IMR-90 (cell line): ENCODE measurements at regions not wholly inside any gene's neighbourhood (a gene's known extent, or its start where the extent isn't known, plus 50 kb on each side); places are given as distances from the start of the nearest gene placed in this dataset.

ENCODE experiments used
- ATAC-seq: fragments of 200-7000 bp; cut with Tn5 transposase; 2 replicates; pipeline ENCODE4 v1.9.1; 2020; ENCODE audit warnings: low read depth, mild to moderate bottlenecking, moderate library complexity
- BruUV-seq: library from RNA; stranded (reverse); fragments of 400-500 nt; replicated peaks from 2 replicates; lab custom pipeline; 2021; lab: Mats Ljungman, UMichigan
- CTCF ChIA-PET: fragments of 300-600 bp; formaldehyde crosslinking; extraction: SDS; loops from one replicate; lab custom pipeline; 2021; ENCODE audit warnings: antibody characterized with exemption; lab: Yijun Ruan, JAX
- POLR2A ChIA-PET: fragments of 300-600 bp; sonication (Branson Sonifier 250); formaldehyde crosslinking; loops from one replicate; lab custom pipeline; 2022; ENCODE audit warnings: antibody characterized with exemption; ENCODE audit not compliant: unreplicated experiment; lab: Charles Lee
- DNase-seq: peaks from one replicate; pipeline ENCODE4 v3.0.0; 2013
- H2AFZ ChIP-seq: replicated peaks from 2 replicates; pipeline ENCODE3; 2013; ENCODE audit warnings: low read length, mild to moderate bottlenecking; ENCODE audit not compliant: poor library complexity
- H2AK5ac ChIP-seq: 2 replicates; pipeline ENCODE4 v1.6.1; 2013; ENCODE audit warnings: low read depth, low read length, inconsistent platforms
- H2AK9ac ChIP-seq: replicated peaks from 2 replicates; pipeline ENCODE3; 2013; ENCODE audit warnings: mild to moderate bottlenecking, low read depth, low read length, moderate library complexity; ENCODE audit not compliant: poor library complexity
- H2BK120ac ChIP-seq: 2 replicates; pipeline ENCODE4 v1.6.1; 2013; ENCODE audit warnings: low read depth, low read length, inconsistent platforms
- H2BK15ac ChIP-seq: 3 replicates; pipeline ENCODE4 v1.6.1; 2013; ENCODE audit warnings: low read depth, low read length, inconsistent platforms
- H2BK20ac ChIP-seq: 2 replicates; pipeline ENCODE4 v1.6.1; 2013; ENCODE audit warnings: low read depth, mild to moderate bottlenecking, inconsistent platforms, low read length, moderate library complexity
- H2BK5ac ChIP-seq: 2 replicates; pipeline ENCODE4 v1.6.1; 2013; ENCODE audit warnings: mild to moderate bottlenecking, low read depth, low read length, inconsistent platforms; ENCODE audit not compliant: poor library complexity, severe bottlenecking
- H3K14ac ChIP-seq: replicated peaks from 2 replicates; pipeline ENCODE4 v1.6.1; 2013; ENCODE audit warnings: low read depth, low read length, inconsistent platforms
- H3K18ac ChIP-seq: 2 replicates; pipeline ENCODE4 v1.6.1; 2013; ENCODE audit warnings: low read depth, low read length, control low read depth
- H3K23ac ChIP-seq: 2 replicates; pipeline ENCODE4 v1.6.1; 2013; ENCODE audit warnings: low read depth, low read length, inconsistent platforms
- H3K27ac ChIP-seq: 2 replicates; pipeline ENCODE4 v1.5.1; 2013; ENCODE audit warnings: mild to moderate bottlenecking, control low read depth, low read length; ENCODE audit not compliant: insufficient read depth
- H3K27me3 ChIP-seq: 2 replicates; pipeline ENCODE4 v1.6.1; 2013; ENCODE audit warnings: low read length; ENCODE audit not compliant: control insufficient read depth, insufficient read depth
- H3K36me3 ChIP-seq: 2 replicates; pipeline ENCODE4 v1.6.1; 2013; ENCODE audit warnings: low read length, mixed read lengths; ENCODE audit not compliant: control insufficient read depth, insufficient read depth
- H3K4ac ChIP-seq: 2 replicates; pipeline ENCODE4 v1.6.1; 2013; ENCODE audit warnings: low read depth, low read length, inconsistent platforms
- H3K4me1 ChIP-seq: 2 replicates; pipeline ENCODE4 v1.6.1; 2013; ENCODE audit warnings: low read length, mixed read lengths; ENCODE audit not compliant: control insufficient read depth, insufficient read depth
- H3K4me2 ChIP-seq: 2 replicates; pipeline ENCODE4 v1.6.1; 2013; ENCODE audit warnings: low read depth, mild to moderate bottlenecking, control low read depth, low read length, moderate library complexity
- H3K4me3 ChIP-seq: 2 replicates; pipeline ENCODE4 v1.5.1; 2013; ENCODE audit warnings: low read depth, mild to moderate bottlenecking, control low read depth, low read length, moderate library complexity; ENCODE audit not compliant: insufficient read depth
- H3K56ac ChIP-seq: 2 replicates; pipeline ENCODE4 v1.6.1; 2013; ENCODE audit warnings: low read length, inconsistent platforms; ENCODE audit not compliant: insufficient read depth; ENCODE audit errors: extremely low read depth
- H3K79me1 ChIP-seq, 2 experiments: 2 replicates each; pipeline ENCODE4 v1.6.1; 2013; ENCODE audit warnings: low read length in 2 of 2, inconsistent platforms in 1 of 2, low read depth in 1 of 2
- H3K9ac ChIP-seq: 2 replicates; pipeline ENCODE4 v1.6.1; 2013; ENCODE audit warnings: low read depth, low read length, control low read depth
- H3K9me1 ChIP-seq: 2 replicates; pipeline ENCODE4 v1.6.1; 2013; ENCODE audit warnings: low read length, inconsistent platforms; ENCODE audit not compliant: insufficient read depth
- H3K9me3 ChIP-seq: 2 replicates; pipeline ENCODE4 v1.6.1; 2013; ENCODE audit warnings: low read length; ENCODE audit not compliant: control insufficient read depth, insufficient read depth
- H4K20me1 ChIP-seq: 2 replicates; pipeline ENCODE4 v1.6.1; 2013; ENCODE audit warnings: low read length, inconsistent platforms; ENCODE audit not compliant: insufficient read depth
- H4K5ac ChIP-seq: 2 replicates; pipeline ENCODE4 v1.6.1; 2013; ENCODE audit warnings: mild to moderate bottlenecking, low read depth, low read length, control low read depth
- H4K8ac ChIP-seq, 2 experiments: 2 replicates each; pipeline ENCODE4 v1.6.1; 2013; ENCODE audit warnings: low read depth in 2 of 2, low read length in 2 of 2, control low read depth in 1 of 2, inconsistent platforms in 1 of 2
- H4K91ac ChIP-seq: 2 replicates; pipeline ENCODE4 v1.6.1; 2013; ENCODE audit warnings: low read depth, low read length, inconsistent platforms; ENCODE audit not compliant: insufficient read depth
- CTCF ChIP-seq: conservative IDR thresholded peaks from 2 replicates; pipeline ENCODE4 v1.5.1; 2012; ENCODE audit warnings: mild to moderate bottlenecking, low read depth, low read length, improper control_type of control experiment
- dilution Hi-C: fragments of 300-500 bp; cut with HindIII; formaldehyde crosslinking; loops from one replicate; pipeline ENCODE4 v1.14.3; 2018; ENCODE audit warnings: low sequenced_read_pairs; ENCODE audit not compliant: unreplicated experiment
- in situ Hi-C: fragments of 300-500 bp; cut with MboI; formaldehyde crosslinking; loops from 3 replicates; pipeline ENCODE4 v1.14.3; 2019; ENCODE audit warnings: low sequenced_read_pairs, inconsistent platforms, mixed read lengths
- intact Hi-C: fragments of 100-400 bp; cut with micrococcal nuclease; formaldehyde crosslinking; loops from 2 replicates; pipeline ENCODE4 v1.10.0; 2022

- H3K27me3 ChIP-seq, result no peaks in the 10 kb centered on the region
- in situ Hi-C loops, result no loop called here
- H2BK5ac ChIP-seq, result no peak overlapping the region
- no peak overlapping the region for H4K5ac ChIP-seq
- H2AK5ac ChIP-seq, result no peak overlapping the region
- H3K4me2 ChIP-seq, result no peak overlapping the region
- TF ChIP-seq CTCF, result no peak
- no peak for DNase-seq
- no peak overlapping the region for H2BK120ac ChIP-seq
- no peaks in the 10 kb centered on the region for H4K20me1 ChIP-seq
- no peak overlapping the region for H2AFZ ChIP-seq
- no peak overlapping the region for H3K4ac ChIP-seq
- no peaks in the 10 kb centered on the region for H3K36me3 ChIP-seq
- H3K27ac ChIP-seq, result no peak overlapping the region
- H3K56ac ChIP-seq, result no peak overlapping the region
- no peak overlapping the region for H2BK20ac ChIP-seq
- ChIA-PET CTCF (no interaction called here), POLR2A (no interaction called here)
- dilution Hi-C loops, result no loop called here
- H4K8ac ChIP-seq, result no peak overlapping the region
- intact Hi-C loops, result no loop called here
- no peak overlapping the region for H2AK9ac ChIP-seq
- no peak overlapping the region for H3K23ac ChIP-seq
- H3K9ac ChIP-seq, result no peak overlapping the region
- no peaks in the 10 kb centered on the region for H3K9me1 ChIP-seq
- H3K14ac ChIP-seq, result no peak overlapping the region
- H3K9me3 ChIP-seq, result peaks cover 3% of the 10 kb centered on the region
- no peaks in the 10 kb centered on the region for H3K4me1 ChIP-seq
- ATAC-seq, result no peak
- H2BK15ac ChIP-seq, result no peak overlapping the region
- H4K91ac ChIP-seq, result no peak overlapping the region
- H3K18ac ChIP-seq, result no peak overlapping the region
- no peaks in the 10 kb centered on the region for H3K79me1 ChIP-seq
- BruUV-seq, result no TSS peak
- H3K4me3 ChIP-seq, result no peak overlapping the region
Measured at GRCh38 chr4:58090539-58090938, 980.4 kb upstream of the IGFBP7 start.
